HEK293T (cell line): ENCODE measurements at regions not wholly inside any gene's neighbourhood (a gene's known extent, or its start where the extent isn't known, plus 50 kb on each side); places are given as distances from the start of the nearest gene placed in this dataset.

Source experiments
- CTCF ChIA-PET: fragments of 350-600 bp; formaldehyde crosslinking; extraction: SDS; loops from one replicate; lab custom pipeline; 2021; ENCODE audit warnings: antibody characterized with exemption, inconsistent platforms; lab: Yijun Ruan, JAX
- POLR2A ChIA-PET: fragments of 350-600 bp; formaldehyde crosslinking; extraction: SDS; loops from one replicate; lab custom pipeline; 2020; ENCODE audit warnings: antibody characterized with exemption, inconsistent platforms; lab: Yijun Ruan, JAX
- DNase-seq: peaks from one replicate; pipeline ENCODE4 v3.0.0; 2012; ENCODE audit warnings: mixed read lengths; ENCODE audit errors: extremely low spot score
- ARNT ChIP-seq: fragments of 450-650 bp; IDR thresholded peaks from 2 replicates; pipeline ENCODE4 v1.6.1; 2017; ENCODE audit warnings: mild to moderate bottlenecking
- BHLHE40 ChIP-seq: fragments of 450-650 bp; IDR thresholded peaks from 2 replicates; pipeline ENCODE4 v1.6.1; 2016; ENCODE audit warnings: mild to moderate bottlenecking, moderate library complexity, borderline replicate concordance
- CTBP1 ChIP-seq: fragments of 450-650 bp; IDR thresholded peaks from 2 replicates; pipeline ENCODE4 v1.6.1; 2016; ENCODE audit warnings: borderline replicate concordance
- ELF4 ChIP-seq: fragments of 450-650 bp; IDR thresholded peaks from 2 replicates; pipeline ENCODE4 v1.6.1; 2017; ENCODE audit warnings: antibody characterized with exemption
- FOXA1 ChIP-seq: fragments of 450-650 bp; IDR thresholded peaks from 2 replicates; pipeline ENCODE4 v1.6.1; 2016; ENCODE audit warnings: mild to moderate bottlenecking
- FOXK2 ChIP-seq: fragments of 450-650 bp; IDR thresholded peaks from 2 replicates; pipeline ENCODE4 v1.6.1; 2016; ENCODE audit warnings: mild to moderate bottlenecking
- FOXM1 ChIP-seq: fragments of 450-650 bp; IDR thresholded peaks from 2 replicates; pipeline ENCODE4 v1.6.1; 2017; ENCODE audit warnings: mild to moderate bottlenecking, borderline replicate concordance
- HDGF ChIP-seq: fragments of 450-650 bp; IDR thresholded peaks from 2 replicates; pipeline ENCODE4 v1.6.1; 2017; ENCODE audit warnings: antibody characterized with exemption, borderline replicate concordance
- L3MBTL2 ChIP-seq: fragments of 450-650 bp; conservative IDR thresholded peaks from 2 replicates; pipeline ENCODE4 v1.6.1; 2016; ENCODE audit warnings: mild to moderate bottlenecking
- LEF1 ChIP-seq: fragments of 450-650 bp; IDR thresholded peaks from 2 replicates; pipeline ENCODE4 v1.6.1; 2017; ENCODE audit warnings: mild to moderate bottlenecking, borderline replicate concordance
- NFRKB ChIP-seq: fragments of 450-650 bp; IDR thresholded peaks from 2 replicates; pipeline ENCODE4 v1.6.1; 2016; ENCODE audit warnings: mild to moderate bottlenecking, moderate library complexity
- PKNOX1 ChIP-seq: fragments of 450-650 bp; IDR thresholded peaks from 2 replicates; pipeline ENCODE4 v1.6.1; 2016
- SP1 ChIP-seq: fragments of 450-650 bp; IDR thresholded peaks from 2 replicates; pipeline ENCODE4 v1.6.1; 2017
- SUZ12 ChIP-seq: fragments of 450-650 bp; IDR thresholded peaks from 2 replicates; pipeline ENCODE4 v1.6.1; 2016; ENCODE audit warnings: mild to moderate bottlenecking
- TARDBP ChIP-seq: fragments of 450-650 bp; IDR thresholded peaks from 2 replicates; pipeline ENCODE4 v1.6.1; 2016
- ZNF384 ChIP-seq: fragments of 450-650 bp; IDR thresholded peaks from 2 replicates; pipeline ENCODE4 v1.6.1; 2016

- CTCF ChIA-PET = no interaction called here
- no peak for DNase-seq
- no peak for TF ChIP-seq BHLHE40
- no peak for TF ChIP-seq SUZ12
- no peak for TF ChIP-seq FOXA1
- no peak for TF ChIP-seq ELF4
- no peak for TF ChIP-seq LEF1
- no peak for TF ChIP-seq CTBP1
- no peak for TF ChIP-seq FOXM1
- TF ChIP-seq L3MBTL2 = no peak
- no peak for TF ChIP-seq FOXK2
- no peak for TF ChIP-seq HDGF
- no peak for TF ChIP-seq ARNT
- TF ChIP-seq NFRKB = no peak
- POLR2A ChIA-PET = no interaction called here
Observed at GRCh38 chrX:16429406-16429805, 220.6 kb upstream of the S100G start.

DNA sequence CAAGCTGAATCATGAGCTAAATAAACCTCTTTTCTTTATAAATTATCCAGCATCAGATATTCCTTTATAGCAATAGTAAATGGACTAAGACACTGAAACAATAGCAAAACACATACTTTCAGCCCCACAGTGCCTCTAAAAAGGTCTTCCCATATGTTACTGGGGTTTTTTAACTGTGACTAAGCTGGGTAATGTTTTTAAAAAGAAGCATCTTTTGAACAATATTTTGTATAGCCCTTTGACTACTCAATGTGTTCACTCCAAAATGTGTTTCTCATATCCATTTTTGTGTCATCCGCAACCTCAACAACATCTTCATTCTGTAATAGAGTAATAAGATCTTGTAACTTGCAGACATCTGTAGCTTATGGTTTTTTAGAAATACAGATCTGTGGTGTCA lies 218.7 kb upstream of the S100G start:
- CTCF ChIA-PET = no interaction called here
- TF ChIP-seq CTBP1 (no peak), TARDBP (no peak), LEF1 (no peak), HDGF (no peak), ELF4 (no peak), FOXA1 (no peak), PKNOX1 (no peak), NFRKB (no peak), ZNF384 (no peak), SP1 (no peak), BHLHE40 (no peak)
- POLR2A ChIA-PET = no interaction called here
- no peak for DNase-seq

DNA sequence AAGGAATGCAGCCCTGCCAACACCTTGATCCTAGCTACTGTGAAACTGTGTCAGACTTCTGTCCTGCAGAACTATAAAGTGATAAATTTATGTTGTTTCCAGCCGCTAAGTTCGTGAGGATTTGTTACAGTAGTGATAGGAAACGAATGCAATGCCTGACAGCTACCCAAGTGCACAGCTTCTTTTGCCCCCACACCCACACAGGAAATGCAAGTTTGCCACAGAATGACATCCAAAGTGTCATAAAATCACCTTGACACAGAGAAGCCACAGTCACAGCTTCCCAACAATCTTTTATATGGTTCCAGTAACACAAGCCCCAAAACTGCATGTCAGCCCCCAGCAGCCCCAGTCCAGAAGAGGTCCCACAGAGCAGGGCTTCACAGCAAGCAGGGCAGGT lies 216.9 kb upstream of the S100G start:
- POLR2A ChIA-PET = no interaction called here
- CTCF ChIA-PET = interaction anchor here (1.3 kb wide), 1 partner anchor 12 kb away, joined by 5 read pairs; no protein-coding TSS in a partner anchor
- TF ChIP-seq ZNF384 = no peak
- no peak for TF ChIP-seq SUZ12
- TF ChIP-seq CTBP1 = no peak
- TF ChIP-seq PKNOX1 = no peak
- no peak for TF ChIP-seq LEF1
- no peak for TF ChIP-seq L3MBTL2
- no peak for TF ChIP-seq BHLHE40
- no peak for TF ChIP-seq FOXA1
- no peak for TF ChIP-seq SP1
- no peak for TF ChIP-seq TARDBP
- TF ChIP-seq NFRKB = no peak
- no peak for TF ChIP-seq FOXM1
- no peak for TF ChIP-seq ELF4
- TF ChIP-seq ARNT = no peak
- no peak for TF ChIP-seq FOXK2
- TF ChIP-seq HDGF = no peak
- DNase-seq = no peak

- ChIA-PET POLR2A (no interaction called here), CTCF (interaction anchor here (1.6 kb wide), 2 partner anchors 10 to 236 kb away, joined by 4 to 6 read pairs; no protein-coding TSS in a partner anchor)
- no peak for TF ChIP-seq TARDBP
- no peak for TF ChIP-seq LEF1
- no peak for TF ChIP-seq SP1
- TF ChIP-seq ZNF384 = no peak
- TF ChIP-seq SUZ12 = no peak
- no peak for TF ChIP-seq L3MBTL2
- no peak for TF ChIP-seq ELF4
- TF ChIP-seq BHLHE40 = no peak
- no peak for TF ChIP-seq ARNT
- no peak for TF ChIP-seq CTBP1
- TF ChIP-seq FOXK2 = no peak
- no peak for TF ChIP-seq FOXA1
- TF ChIP-seq HDGF = no peak
- TF ChIP-seq NFRKB = no peak
- no peak for TF ChIP-seq FOXM1
- no peak for TF ChIP-seq PKNOX1
- DNase-seq = no peak
Observed at GRCh38 chrX:16435399-16435986, 214.5 kb upstream of the S100G start.

- TF ChIP-seq CTBP1 (no peak), BHLHE40 (no peak), ARNT (no peak)
- POLR2A ChIA-PET = no interaction called here
- CTCF ChIA-PET = interaction anchor here (0.6 to 1.6 kb wide), 13 partner anchors 9 to 274 kb away, joined by 3 to 14 read pairs (median 4); no protein-coding TSS in a partner anchor
- DNase-seq = peak; percentile 74
Observed at GRCh38 chrX:16436348-16437188, 213.4 kb upstream of the S100G start.

- no peak for DNase-seq
- CTCF ChIA-PET = interaction anchor here (1.0 kb wide), 1 partner anchor 9 kb away, joined by 3 read pairs; no protein-coding TSS in a partner anchor
- POLR2A ChIA-PET = no interaction called here
- TF ChIP-seq FOXK2 (no peak), L3MBTL2 (no peak)
Observed at GRCh38 chrX:16440446-16440845, 209.5 kb upstream of the S100G start.
